ENCODE measurements at regions not wholly inside any gene's neighbourhood (a gene's known extent, or its start where the extent isn't known, plus 50 kb on each side); places are given as distances from the start of the nearest gene placed in this dataset.

DNA sequence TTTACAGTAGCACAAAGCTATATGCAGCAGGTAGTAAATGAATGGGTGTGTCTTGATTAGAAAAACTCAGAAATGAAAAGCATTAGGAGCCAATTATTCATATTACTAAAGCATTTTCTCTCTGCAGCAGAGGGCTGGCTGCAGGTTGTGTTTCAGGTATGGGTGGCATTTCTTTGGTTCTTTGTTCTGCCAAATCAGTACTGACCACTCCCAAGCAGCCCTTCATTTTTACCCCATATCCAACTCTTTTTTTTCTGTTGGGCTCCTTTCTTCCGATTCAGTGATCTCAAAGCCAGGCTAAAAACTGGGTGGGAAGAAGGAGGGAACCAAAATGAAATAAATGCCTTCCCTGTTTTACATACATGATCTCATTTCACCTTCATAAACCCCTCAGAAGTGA lies 162.3 kb downstream of the SPRY1 start:
- DNase-seq (no peak), ATAC-seq (no peak)
- H3K27me3 ChIP-seq (ENCODE audit: insufficient read depth in 3 of 3, low read length in 2 of 3), result no peaks in the 10 kb centered on the region
- intact Hi-C loops (cut with DNase I), result no loop called here
- H3K9me3 ChIP-seq, result no peaks in the 10 kb centered on the region
- no peak overlapping the region for H3K27ac ChIP-seq
- no peaks in the 10 kb centered on the region for H3K36me3 ChIP-seq (ENCODE audit: insufficient read depth in 1 of 2, low read depth in 1 of 2)
- TF ChIP-seq, protein P1, sequence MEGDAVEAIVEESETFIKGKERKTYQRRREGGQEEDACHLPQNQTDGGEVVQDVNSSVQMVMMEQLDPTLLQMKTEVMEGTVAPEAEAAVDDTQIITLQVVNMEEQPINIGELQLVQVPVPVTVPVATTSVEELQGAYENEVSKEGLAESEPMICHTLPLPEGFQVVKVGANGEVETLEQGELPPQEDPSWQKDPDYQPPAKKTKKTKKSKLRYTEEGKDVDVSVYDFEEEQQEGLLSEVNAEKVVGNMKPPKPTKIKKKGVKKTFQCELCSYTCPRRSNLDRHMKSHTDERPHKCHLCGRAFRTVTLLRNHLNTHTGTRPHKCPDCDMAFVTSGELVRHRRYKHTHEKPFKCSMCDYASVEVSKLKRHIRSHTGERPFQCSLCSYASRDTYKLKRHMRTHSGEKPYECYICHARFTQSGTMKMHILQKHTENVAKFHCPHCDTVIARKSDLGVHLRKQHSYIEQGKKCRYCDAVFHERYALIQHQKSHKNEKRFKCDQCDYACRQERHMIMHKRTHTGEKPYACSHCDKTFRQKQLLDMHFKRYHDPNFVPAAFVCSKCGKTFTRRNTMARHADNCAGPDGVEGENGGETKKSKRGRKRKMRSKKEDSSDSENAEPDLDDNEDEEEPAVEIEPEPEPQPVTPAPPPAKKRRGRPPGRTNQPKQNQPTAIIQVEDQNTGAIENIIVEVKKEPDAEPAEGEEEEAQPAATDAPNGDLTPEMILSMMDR (IDR thresholded peaks at IDR 0.05), result no peak
- H3K4me1 ChIP-seq, result peaks cover 22% of the 10 kb centered on the region
- WGBS, 3 donors, result 97 to 100% (median 100%) methylated on average over 1 of the region's 1 CpG
- no peak overlapping the region for H3K4me3 ChIP-seq

DNA sequence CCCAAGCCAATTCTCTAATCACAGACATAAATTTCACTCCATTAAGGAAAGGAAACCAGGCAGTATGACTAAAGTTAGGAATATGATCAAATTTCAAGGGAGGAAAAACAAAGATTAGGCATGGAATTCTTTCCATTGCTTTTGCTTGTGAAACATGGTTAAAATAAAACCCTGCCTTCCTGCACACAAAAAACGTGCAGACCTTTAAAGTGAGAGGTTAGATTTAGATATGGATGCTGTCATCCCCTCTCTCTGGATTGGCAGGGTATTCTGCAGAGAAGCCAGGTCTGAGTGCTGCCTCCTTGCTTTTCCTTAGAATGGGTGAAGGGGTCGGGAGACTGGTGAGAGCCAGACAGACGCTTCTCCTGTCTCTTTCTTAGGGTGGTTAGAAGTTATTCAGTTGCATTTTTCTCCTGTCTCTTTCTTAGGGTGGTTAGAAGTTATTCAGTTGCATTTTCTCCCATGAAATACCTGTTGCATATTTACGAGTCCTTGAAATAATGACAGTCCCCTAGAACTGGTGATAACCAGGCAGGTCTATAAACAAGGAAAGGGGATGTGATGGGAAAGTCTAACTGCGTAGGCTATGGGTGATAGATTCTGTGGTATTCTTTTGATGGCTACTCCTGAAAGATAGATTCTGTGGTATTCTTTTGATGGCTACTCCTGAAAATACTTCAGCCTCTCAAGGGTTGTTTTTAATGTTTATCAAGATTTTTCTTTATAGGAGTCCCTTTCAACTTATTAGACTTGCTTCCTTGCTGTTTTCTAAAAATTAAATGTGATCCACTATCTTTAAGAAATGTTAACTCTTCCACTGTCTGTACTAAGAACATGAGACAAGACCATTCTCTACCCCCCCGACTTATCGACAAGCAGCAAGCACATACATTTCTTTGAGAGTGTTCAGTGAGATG lies 163.6 kb downstream of the SPRY1 start:
- Histone ChIP-seq H3K27ac (no peak overlapping the region), H3K36me3 (ENCODE audit: insufficient read depth in 1 of 2, low read depth in 1 of 2) (no peaks in the 10 kb centered on the region), H3K4me3 (no peak overlapping the region), H3K27me3 (ENCODE audit: insufficient read depth in 3 of 3, low read length in 2 of 3) (no peaks in the 10 kb centered on the region), H3K9me3 (no peaks in the 10 kb centered on the region), H3K4me1 (peaks cover 10% of the 10 kb centered on the region)
- DNase-seq (no peak), ATAC-seq (no peak)
- intact Hi-C loops (cut with DNase I), result loop anchor here in 1 of 2 donors (5.0 to 10.0 kb wide), 2 partner anchors 97 to 555 kb away; no protein-coding TSS in a partner anchor
- WGBS, 3 donors, result 76 to 79% (median 79%) methylated on average over 7 of the region's 7 CpGs
- TF ChIP-seq, protein P1 (IDR thresholded peaks at IDR 0.05), result no peak

DNA sequence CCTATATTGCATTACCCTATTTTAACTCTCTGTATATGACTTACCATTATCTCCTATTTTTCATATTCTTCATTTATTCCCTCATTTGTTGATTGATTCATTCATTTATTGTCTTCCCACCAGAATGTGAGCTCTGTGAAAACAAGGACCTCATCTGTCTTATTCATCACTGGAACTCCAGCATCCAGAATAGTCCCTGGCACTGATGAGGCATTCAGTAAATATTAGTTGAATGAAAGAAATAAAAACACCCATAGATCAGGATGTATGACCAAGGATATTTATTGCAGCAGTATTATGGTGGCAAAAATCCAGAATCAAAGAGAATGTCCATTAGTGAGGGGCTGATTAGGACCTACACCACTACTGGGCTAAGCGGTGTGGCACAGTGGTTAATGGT lies 164.9 kb downstream of the SPRY1 start:
- TF ChIP-seq, protein P1 (IDR thresholded peaks at IDR 0.05), result no peak
- intact Hi-C loops (cut with DNase I), result loop anchor here in 1 of 2 donors (5.0 to 10.0 kb wide), 2 partner anchors 96 to 553 kb away; no protein-coding TSS in a partner anchor
- WGBS, 3 donors, result 0 to 100% (median 0%) methylated on average over 1 of the region's 1 CpG

DNA sequence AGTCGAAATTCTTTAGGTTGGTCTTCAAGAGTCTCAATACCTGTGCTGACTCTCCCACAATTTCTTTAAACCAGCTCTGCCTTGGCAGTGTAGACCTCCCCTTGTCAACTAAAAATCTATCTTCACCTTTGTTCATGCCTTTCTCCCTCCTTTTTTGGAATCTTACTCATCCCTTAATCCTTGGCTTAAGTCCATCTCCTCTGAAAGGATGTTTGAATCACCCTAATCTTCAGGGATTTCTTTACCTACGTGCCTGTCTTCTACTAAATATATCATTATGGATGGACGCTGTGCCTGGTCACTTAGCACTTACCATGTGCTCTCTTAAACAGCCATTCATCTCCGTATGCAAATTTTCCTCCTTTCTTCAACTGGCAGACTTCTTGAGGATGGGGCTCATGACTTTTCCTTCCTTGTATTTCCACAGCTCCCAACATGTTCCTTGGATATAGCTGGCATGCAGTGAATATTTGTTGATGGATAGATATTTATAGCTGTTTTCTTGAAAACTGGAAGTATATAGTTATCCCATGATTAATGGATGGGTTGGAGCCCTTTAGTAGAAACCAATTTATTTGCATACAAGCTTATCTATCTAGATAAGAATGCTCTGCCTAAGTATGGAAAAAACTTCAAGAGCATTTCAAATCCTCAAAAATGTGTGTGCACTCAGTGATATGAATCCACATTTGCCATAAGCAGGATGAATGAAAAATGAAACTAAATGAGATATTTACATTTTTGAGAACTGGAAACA lies 166.6 kb downstream of the SPRY1 start:
- no peak overlapping the region for H3K27ac ChIP-seq
- no peak overlapping the region for H3K4me3 ChIP-seq
- DNase-seq (no peak), ATAC-seq (no peak)
- H3K27me3 ChIP-seq (ENCODE audit: insufficient read depth in 3 of 3, low read length in 2 of 3), result no peaks in the 10 kb centered on the region
- H3K36me3 ChIP-seq (ENCODE audit: insufficient read depth in 1 of 2, low read depth in 1 of 2), result no peaks in the 10 kb centered on the region
- TF ChIP-seq, protein P1 (IDR thresholded peaks at IDR 0.05), result no peak
- no peaks in the 10 kb centered on the region for H3K4me1 ChIP-seq
- WGBS, 3 donors, result 75 to 84% (median 79%) methylated on average over 4 of the region's 4 CpGs
- intact Hi-C loops (cut with DNase I), result loop anchor here in 1 of 2 donors (5.0 to 10.0 kb wide), 2 partner anchors 94 to 552 kb away; no protein-coding TSS in a partner anchor
- H3K9me3 ChIP-seq, result no peaks in the 10 kb centered on the region

More for the DNA sequence above, 164.9 kb downstream of the SPRY1 start:
- Histone ChIP-seq H3K27ac (no peak overlapping the region), H3K27me3 (ENCODE audit: insufficient read depth in 3 of 3, low read length in 2 of 3) (no peaks in the 10 kb centered on the region), H3K9me3 (no peaks in the 10 kb centered on the region), H3K4me1 (no peaks in the 10 kb centered on the region), H3K4me3 (no peak overlapping the region), H3K36me3 (ENCODE audit: insufficient read depth in 1 of 2, low read depth in 1 of 2) (no peaks in the 10 kb centered on the region)
- DNase-seq (no peak), ATAC-seq (no peak)

Measured in psoas muscle (tissue), 7 donors.